Coronary artery (tissue), 2 donors: ENCODE measurements at regions not wholly inside any gene's neighbourhood (a gene's known extent, or its start where the extent isn't known, plus 50 kb on each side); places are given as distances from the start of the nearest gene placed in this dataset.

Experiments
- DNase-seq: peaks from one replicate; pipeline ENCODE4 v3.0.0-alpha.2; 2017; ENCODE audit warnings: low spot score
- H3K27ac ChIP-seq, 2 donors: fragments of 200-600 bp; sonication (generic); one replicate each; pipeline ENCODE4 v1.5.1; 2016 to 2019
- H3K4me3 ChIP-seq: fragments of 200-600 bp; sonication (generic); 2 replicates; pipeline ENCODE4 v1.5.1; 2016; ENCODE audit warnings: mild to moderate bottlenecking, moderate library complexity
- CTCF ChIP-seq: fragments of 200-600 bp; sonication (generic); IDR thresholded peaks from one replicate; pipeline ENCODE4 v1.5.1; 2019; ENCODE audit warnings: antibody characterized with exemption

GRCh38 chrX:150049647-150050046, 111.4 kb upstream of the EOLA2 start:
- TF ChIP-seq CTCF, result no peak
- Histone ChIP-seq H3K4me3 (no peak overlapping the region), H3K27ac (no peak overlapping the region)
- no peak for DNase-seq

- Histone ChIP-seq H3K4me3 (no peak overlapping the region), H3K27ac (no peak overlapping the region)
- no peak for TF ChIP-seq CTCF
- no peak for DNase-seq
Observed at GRCh38 chrX:150050387-150050786, 112.1 kb upstream of the EOLA2 start.

- Histone ChIP-seq H3K27ac (no peak overlapping the region), H3K4me3 (no peak overlapping the region)
- TF ChIP-seq CTCF, result no peak
- no peak for DNase-seq
Observed at GRCh38 chrX:150051096-150051495, 112.8 kb upstream of the EOLA2 start.

- no peak overlapping the region for H3K4me3 ChIP-seq
- no peak overlapping the region for H3K27ac ChIP-seq
- no peak for TF ChIP-seq CTCF
- no peak for DNase-seq
Observed at GRCh38 chrX:150052226-150052625, 113.9 kb upstream of the EOLA2 start.

- no peak for DNase-seq
- no peak overlapping the region for H3K27ac ChIP-seq
- no peak overlapping the region for H3K4me3 ChIP-seq
- TF ChIP-seq CTCF, result no peak
Observed at GRCh38 chrX:150058728-150059127, 120.4 kb upstream of the EOLA2 start.

GRCh38 chrX:150060406-150060805, 122.1 kb upstream of the EOLA2 start:
- TF ChIP-seq CTCF, result no peak
- no peak for DNase-seq
- no peak overlapping the region for H3K27ac ChIP-seq
- no peak overlapping the region for H3K4me3 ChIP-seq

- H3K27ac ChIP-seq, result peak overlapping the region in 1 of 2 donors; percentile 5
- DNase-seq, result no peak
- H3K4me3 ChIP-seq, result no peak overlapping the region
- TF ChIP-seq CTCF, result no peak
Observed at GRCh38 chrX:150062292-150063137, 124.2 kb upstream of the EOLA2 start.
